ENCODE measurements at regions not wholly inside any gene's neighbourhood (a gene's known extent, or its start where the extent isn't known, plus 50 kb on each side); places are given as distances from the start of the nearest gene placed in this dataset.

- TF ChIP-seq POLR2A (IDR thresholded peaks at IDR 0.05; ENCODE audit: low read length) = no peak
- no peak for TF ChIP-seq GATA1 (IDR thresholded peaks at IDR 0.05; ENCODE audit: low read depth, low read length)
Measured at GRCh38 chr3:176927280-176927679, 270.0 kb downstream of the TBL1XR1 start.

All from erythroblast (primary cell).